Fibroblast of the aortic adventitia (primary cell): ENCODE measurements at regions not wholly inside any gene's neighbourhood (a gene's known extent, or its start where the extent isn't known, plus 50 kb on each side); places are given as distances from the start of the nearest gene placed in this dataset.

Experiments used
- DNase-seq: peaks from one replicate; pipeline ENCODE4 v3.0.0-alpha.2; 2010; ENCODE audit warnings: low read depth
- H3K4me3 ChIP-seq: 2 replicates; pipeline ENCODE4 v1.5.1; 2011; ENCODE audit warnings: low read depth, mild to moderate bottlenecking, control low read depth, low read length, moderate library complexity
- CTCF ChIP-seq: IDR thresholded peaks from 2 replicates; pipeline ENCODE4 v1.5.1; 2011; ENCODE audit warnings: mild to moderate bottlenecking, low read length, control low read depth, inconsistent platforms; ENCODE audit not compliant: insufficient read depth

DNA sequence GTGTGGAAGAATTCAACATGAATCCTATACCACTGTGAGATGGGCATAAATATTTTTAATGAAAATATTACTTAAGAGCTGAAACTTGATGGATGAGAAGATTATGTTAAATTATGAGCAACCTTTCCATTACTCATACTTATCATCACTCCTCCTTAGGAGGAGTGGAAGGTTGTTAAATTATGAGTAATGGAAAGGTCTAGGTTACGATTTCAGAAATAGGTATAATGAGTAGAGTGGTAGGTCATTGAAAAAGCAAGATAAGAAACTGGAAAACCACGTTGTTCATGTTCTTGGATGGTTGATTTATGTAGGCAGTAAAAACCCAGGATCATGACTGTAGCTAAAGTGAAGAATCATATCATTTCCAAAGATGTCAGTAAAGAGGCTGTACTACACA lies 973.2 kb upstream of the RAG2 start:
- DNase-seq, result no peak
- H3K4me3 ChIP-seq, result no peak overlapping the region
- no peak for TF ChIP-seq CTCF

DNA sequence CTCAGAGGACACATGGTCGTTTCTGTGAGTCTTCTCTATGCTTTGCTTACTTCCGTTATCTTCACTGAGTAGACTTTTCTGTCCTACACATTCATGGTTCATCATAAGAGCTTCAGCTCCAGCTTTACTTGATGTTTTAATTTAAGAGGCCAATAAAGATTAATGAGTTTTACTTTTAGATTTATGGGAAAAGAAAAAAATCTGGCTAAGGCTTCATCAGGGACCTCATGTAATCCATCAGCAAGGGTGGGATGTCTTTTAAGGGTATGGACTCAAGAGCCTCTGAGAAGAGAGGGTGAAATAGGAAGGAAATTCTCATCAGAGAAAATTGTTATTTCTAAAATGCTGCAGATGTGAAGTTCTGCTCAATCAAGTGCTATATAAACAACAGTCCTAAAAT lies 963.0 kb upstream of the RAG2 start:
- no peak for TF ChIP-seq CTCF
- H3K4me3 ChIP-seq, result no peak overlapping the region
- no peak for DNase-seq

- no peak overlapping the region for H3K4me3 ChIP-seq
- no peak for DNase-seq
- no peak for TF ChIP-seq CTCF
Observed at GRCh38 chr11:37560346-37560745, 962.3 kb upstream of the RAG2 start.

DNA sequence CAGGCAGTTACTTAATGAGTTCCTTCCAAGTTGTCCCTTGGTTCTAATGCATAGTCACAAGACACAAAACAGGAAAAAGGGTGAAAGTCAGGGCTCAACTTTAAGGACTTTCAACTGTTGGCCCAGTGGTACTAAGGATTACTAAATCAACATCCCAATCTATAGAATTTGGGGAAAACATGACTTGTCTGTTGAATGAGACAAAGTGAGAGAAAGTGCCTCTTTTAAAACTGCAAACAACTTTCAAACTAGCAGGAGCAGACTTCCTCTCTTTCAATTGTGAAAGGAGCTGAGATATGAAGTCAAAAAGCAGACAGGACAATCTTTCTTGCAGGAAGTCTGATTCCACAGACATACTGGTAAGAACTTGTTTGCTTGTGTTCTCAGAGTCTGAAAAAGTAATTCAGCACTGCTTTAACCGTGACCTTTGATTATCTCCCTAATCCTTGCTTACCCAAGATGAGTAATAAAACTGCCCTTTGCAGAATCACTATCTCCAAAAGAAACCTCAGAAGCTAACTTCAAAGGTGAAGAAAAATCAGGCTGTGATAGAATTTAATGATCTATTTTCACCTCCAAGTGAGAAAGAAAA lies 960.7 kb upstream of the RAG2 start:
- DNase-seq, result no peak
- no peak overlapping the region for H3K4me3 ChIP-seq
- TF ChIP-seq CTCF, result no peak

DNA sequence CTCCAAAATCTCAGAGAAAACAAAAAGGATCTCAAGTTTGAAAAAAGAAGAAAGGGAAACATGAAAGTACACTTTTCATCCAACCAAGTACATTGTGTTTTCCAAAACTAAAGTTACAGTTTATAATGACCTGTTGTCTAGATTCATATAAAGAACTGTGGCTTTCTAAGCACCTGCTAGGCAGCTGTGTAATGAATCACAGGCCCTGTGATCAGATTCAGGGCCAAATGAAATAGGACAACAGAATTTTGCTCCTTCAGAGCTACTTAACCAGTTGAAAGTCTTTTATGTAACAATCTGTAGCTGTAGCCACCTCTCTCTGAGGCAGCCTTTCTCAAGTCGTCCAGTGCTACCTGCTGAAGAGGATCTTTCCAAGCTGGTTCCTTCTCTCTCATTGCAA lies 960.0 kb upstream of the RAG2 start:
- no peak for TF ChIP-seq CTCF

GRCh38 chr11:37552284-37552683 lies 954.2 kb upstream of the RAG2 start:
- DNase-seq, result no peak
- no peak overlapping the region for H3K4me3 ChIP-seq
- no peak for TF ChIP-seq CTCF

More for the DNA sequence above, 960.0 kb upstream of the RAG2 start:
- DNase-seq, result no peak
- no peak overlapping the region for H3K4me3 ChIP-seq

GRCh38 chr11:37544491-37544890 lies 946.5 kb upstream of the RAG2 start:
- no peak for DNase-seq
- no peak overlapping the region for H3K4me3 ChIP-seq
- TF ChIP-seq CTCF, result no peak
